K562 (cell line): ENCODE measurements at regions not wholly inside any gene's neighbourhood (a gene's known extent, or its start where the extent isn't known, plus 50 kb on each side); places are given as distances from the start of the nearest gene placed in this dataset.

Experiments used
- ATAC-seq: fragments of 200-7000 bp; cut with Tn5 transposase; 3 replicates; pipeline ENCODE4 v1.9.1; 2020; ENCODE audit warnings: moderate library complexity
- BruUV-seq: library from RNA; stranded (reverse); fragments of 400-500 nt; replicated peaks from 2 replicates; lab custom pipeline; 2021; lab: Mats Ljungman, UMichigan
- CTCF ChIA-PET: fragments of 300-600 bp; formaldehyde crosslinking; extraction: SDS; loops from one replicate; lab custom pipeline; 2021; ENCODE audit warnings: low intra/inter-chr PET ratio; lab: Yijun Ruan, JAX
- POLR2A ChIA-PET: fragments of 300-600, 350-650 bp; sonication (Branson Sonifier 250); formaldehyde crosslinking; extraction: SDS; loops from one replicate; lab custom pipeline; 2021; ENCODE audit warnings: antibody characterized with exemption, inconsistent platforms; lab: Yijun Ruan, JAX
- DNase-seq, 4 experiments: peaks; one replicate each; pipeline versions ENCODE4 v3.0.0 to v3.0.0-alpha.2; 2011 to 2018; ENCODE audit warnings: low spot score in 3 of 4, mixed read lengths in 3 of 4; ENCODE audit errors: extremely low read depth in 1 of 4
- FAIRE-seq: peaks from 2 replicates; lab custom pipeline; 2011; peaks lifted over from hg19 to GRCh38; lab: Jason Lieb, UNC
- H2AFZ ChIP-seq: 2 replicates; pipeline ENCODE4 v1.6.0; 2011; ENCODE audit warnings: low read depth, low read length, control low read depth, inconsistent platforms
- H3K27ac ChIP-seq: fragments of 200-600 bp; 3 replicates; pipeline ENCODE4 v1.8.0; 2011; ENCODE audit warnings: low read depth, mild to moderate bottlenecking, control low read depth, inconsistent platforms, low read length, moderate library complexity, mixed read lengths; ENCODE audit errors: extremely low read depth
- H3K27me3 ChIP-seq, 2 experiments: fragments of 300-600 bp in 1 of 2; 2 replicates in 1 of 2; 3 replicates in 1 of 2; pipeline versions ENCODE4 v1.6.0 to v1.8.0; 2011; ENCODE audit warnings: inconsistent platforms in 2 of 2, low read length in 2 of 2, mild to moderate bottlenecking in 1 of 2, mixed read lengths in 1 of 2, moderate library complexity in 1 of 2; ENCODE audit not compliant: control insufficient read depth in 2 of 2, insufficient read depth in 2 of 2
- H3K36me3 ChIP-seq: fragments of 300-600 bp; 3 replicates; pipeline ENCODE4 v1.8.0; 2011; ENCODE audit warnings: mild to moderate bottlenecking, low read length, inconsistent platforms; ENCODE audit not compliant: control insufficient read depth, insufficient read depth
- H3K4me1 ChIP-seq, 2 experiments: fragments of 200-600 bp in 1 of 2; replicated peaks in 1 of 2; 2 replicates in 1 of 2; 3 replicates in 1 of 2; pipeline versions ENCODE4 v1.5.1 to v1.8.0; 2011; ENCODE audit warnings: inconsistent platforms in 2 of 2, low read length in 2 of 2, mild to moderate bottlenecking in 1 of 2, mixed read lengths in 1 of 2, moderate library complexity in 1 of 2; ENCODE audit not compliant: control insufficient read depth in 2 of 2, insufficient read depth in 2 of 2
- H3K4me2 ChIP-seq: 2 replicates; pipeline ENCODE4 v1.6.1; 2011; ENCODE audit warnings: low read length, control low read depth, inconsistent platforms, mixed read lengths; ENCODE audit not compliant: insufficient read depth
- H3K4me3 ChIP-seq: fragments of 200-600 bp; sonication (generic), shearing (Covaris generic); 2 replicates; pipeline ENCODE4 v1.5.1; 2016; ENCODE audit warnings: control low read depth, inconsistent platforms
- H3K79me2 ChIP-seq: fragments of 200-600 bp; 3 replicates; pipeline ENCODE4 v1.8.0; 2011; ENCODE audit warnings: low read length, inconsistent platforms; ENCODE audit not compliant: control insufficient read depth, insufficient read depth
- H3K9ac ChIP-seq, 2 experiments: 2 replicates each; pipeline versions ENCODE4 v1.6.0 to v1.6.1; 2011; ENCODE audit warnings: low read depth in 2 of 2, low read length in 2 of 2, control low read depth in 1 of 2, inconsistent platforms in 1 of 2, mild to moderate bottlenecking in 1 of 2, mixed read lengths in 1 of 2; ENCODE audit not compliant: insufficient read depth in 1 of 2
- H3K9me1 ChIP-seq: one replicate; pipeline ENCODE4 v1.6.0; 2011; ENCODE audit warnings: inconsistent platforms, mild to moderate bottlenecking, low read length, moderate library complexity; ENCODE audit not compliant: control insufficient read depth, insufficient read depth
- H3K9me3 ChIP-seq: replicated peaks from 2 replicates; pipeline ENCODE4 v1.5.1; 2011; ENCODE audit warnings: low read depth, low read length, inconsistent platforms; ENCODE audit not compliant: control insufficient read depth, insufficient read depth
- H4K20me1 ChIP-seq: replicated peaks from 2 replicates; pipeline ENCODE4 v1.6.1; 2011; ENCODE audit warnings: low read length, inconsistent platforms, mixed read lengths; ENCODE audit not compliant: control insufficient read depth, insufficient read depth
- NFRKB ChIP-seq: fragments of 450-650 bp; IDR thresholded peaks from 2 replicates; pipeline ENCODE4 v1.6.1; 2016; ENCODE audit warnings: low read depth
- PTBP1 ChIP-seq: fragments of 200-400 bp; formaldehyde crosslinking; IDR thresholded peaks from 2 replicates; pipeline ENCODE4 v1.6.1; 2017; ENCODE audit warnings: low read depth, low read length
- RBFOX2 ChIP-seq: fragments of 200-400 bp; formaldehyde crosslinking; IDR thresholded peaks from 2 replicates; pipeline ENCODE4 v1.6.1; 2017; ENCODE audit warnings: low read depth, mild to moderate bottlenecking, low read length, moderate library complexity
- ZNF263 ChIP-seq: sonication (generic); formaldehyde crosslinking; IDR thresholded peaks from 2 replicates; pipeline ENCODE4 v1.8.0; 2022; ENCODE audit warnings: mild to moderate bottlenecking, missing genetic modification reagents, borderline replicate concordance
- ZNF766 ChIP-seq: fragments of 200-800 bp; sonication (Bioruptor generic); conservative IDR thresholded peaks from 2 replicates; pipeline ENCODE4 v1.6.1; 2016; ENCODE audit warnings: missing genetic modification characterization, missing compliant biosample characterization
- in situ Hi-C: fragments of 300-500 bp; cut with MboI; formaldehyde crosslinking; loops from 4 replicates; pipeline ENCODE4 v1.15.0; 2018; ENCODE audit warnings: inconsistent platforms, mixed read lengths
- intact Hi-C: fragments of 100-400 bp; cut with micrococcal nuclease; formaldehyde crosslinking; loops from 2 replicates; pipeline ENCODE4 v1.14.2; 2022
- TF ChIP-seq, protein P1 (sequence below): IDR thresholded peaks from 2 replicates; pipeline ENCODE4 v1.6.1; 2011; ENCODE audit warnings: borderline replicate concordance, low read depth, mild to moderate bottlenecking, moderate library complexity, low read length; ENCODE audit not compliant: insufficient read depth, poor library complexity, severe bottlenecking
- TF ChIP-seq, protein P2 (sequence below), 3 experiments: fragments of 200-800 bp in 1 of 3; sonication (Bioruptor generic) in 1 of 3; sonication (generic) in 1 of 3; formaldehyde crosslinking in 1 of 3; IDR thresholded peaks; 2 replicates each; pipeline versions ENCODE4 v1.6.1 to v1.8.0; 2016 to 2022; ENCODE audit warnings: mild to moderate bottlenecking in 2 of 3, missing compliant biosample characterization in 2 of 3, missing genetic modification characterization in 2 of 3, missing genetic modification reagents in 1 of 3

DNA sequence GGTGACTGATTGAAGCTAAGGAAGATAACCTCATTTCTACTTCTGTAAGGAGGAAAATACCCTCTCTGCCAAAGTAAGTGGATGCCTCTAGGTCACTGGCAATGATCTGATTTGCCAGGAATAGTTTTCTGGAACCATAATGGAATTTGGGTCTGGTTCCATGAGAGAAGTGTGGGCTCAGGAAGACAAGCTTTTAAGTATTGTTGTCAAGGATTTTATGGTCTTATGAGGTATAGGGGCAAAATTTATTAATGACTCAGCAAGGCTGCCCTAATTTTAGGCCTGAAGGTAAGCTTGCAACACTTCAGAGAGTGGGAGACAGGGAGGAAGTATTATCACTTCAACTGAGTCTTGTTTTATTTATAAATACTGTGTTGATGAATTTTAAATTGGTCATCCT is 322.6 kb upstream of the ACTBL2 start:
- Histone ChIP-seq H3K79me2 (no peaks in the 10 kb centered on the region), H3K27me3 (no peaks in the 10 kb centered on the region), H3K9me3 (no peaks in the 10 kb centered on the region), H2AFZ (no peak overlapping the region), H4K20me1 (no peaks in the 10 kb centered on the region), H3K9me1 (no peaks in the 10 kb centered on the region), H3K4me1 (no peaks in the 10 kb centered on the region), H3K4me3 (no peak overlapping the region), H3K36me3 (no peaks in the 10 kb centered on the region), H3K27ac (no peak overlapping the region), H3K9ac (no peak overlapping the region), H3K4me2 (no peak overlapping the region)
- FAIRE-seq (no peak), ATAC-seq (no peak), DNase-seq (no peak)
- ChIA-PET CTCF (no interaction called here), POLR2A (no interaction called here)
- in situ Hi-C loops, result no loop called here
- no TSS peak for BruUV-seq
- intact Hi-C loops, result no loop called here
- TF ChIP-seq, protein P1, sequence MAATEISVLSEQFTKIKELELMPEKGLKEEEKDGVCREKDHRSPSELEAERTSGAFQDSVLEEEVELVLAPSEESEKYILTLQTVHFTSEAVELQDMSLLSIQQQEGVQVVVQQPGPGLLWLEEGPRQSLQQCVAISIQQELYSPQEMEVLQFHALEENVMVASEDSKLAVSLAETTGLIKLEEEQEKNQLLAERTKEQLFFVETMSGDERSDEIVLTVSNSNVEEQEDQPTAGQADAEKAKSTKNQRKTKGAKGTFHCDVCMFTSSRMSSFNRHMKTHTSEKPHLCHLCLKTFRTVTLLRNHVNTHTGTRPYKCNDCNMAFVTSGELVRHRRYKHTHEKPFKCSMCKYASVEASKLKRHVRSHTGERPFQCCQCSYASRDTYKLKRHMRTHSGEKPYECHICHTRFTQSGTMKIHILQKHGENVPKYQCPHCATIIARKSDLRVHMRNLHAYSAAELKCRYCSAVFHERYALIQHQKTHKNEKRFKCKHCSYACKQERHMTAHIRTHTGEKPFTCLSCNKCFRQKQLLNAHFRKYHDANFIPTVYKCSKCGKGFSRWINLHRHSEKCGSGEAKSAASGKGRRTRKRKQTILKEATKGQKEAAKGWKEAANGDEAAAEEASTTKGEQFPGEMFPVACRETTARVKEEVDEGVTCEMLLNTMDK, result no peak
- TF ChIP-seq RBFOX2 (no peak), PTBP1 (no peak), ZNF263 (CRISPR knock-in tag) (no peak), ZNF766 (CRISPR knock-in tag) (no peak), NFRKB (no peak)
- TF ChIP-seq, protein P2, sequence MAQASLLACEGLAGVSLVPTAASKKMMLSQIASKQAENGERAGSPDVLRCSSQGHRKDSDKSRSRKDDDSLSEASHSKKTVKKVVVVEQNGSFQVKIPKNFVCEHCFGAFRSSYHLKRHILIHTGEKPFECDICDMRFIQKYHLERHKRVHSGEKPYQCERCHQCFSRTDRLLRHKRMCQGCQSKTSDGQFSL (CRISPR knock-in tag; IDR thresholded peaks at IDR 0.05), result no peak
- TF ChIP-seq, protein P2 (tag; IDR thresholded peaks at IDR 0.05), result no peak
